ENCODE measurements at regions not wholly inside any gene's neighbourhood (a gene's known extent, or its start where the extent isn't known, plus 50 kb on each side); places are given as distances from the start of the nearest gene placed in this dataset.

DNA sequence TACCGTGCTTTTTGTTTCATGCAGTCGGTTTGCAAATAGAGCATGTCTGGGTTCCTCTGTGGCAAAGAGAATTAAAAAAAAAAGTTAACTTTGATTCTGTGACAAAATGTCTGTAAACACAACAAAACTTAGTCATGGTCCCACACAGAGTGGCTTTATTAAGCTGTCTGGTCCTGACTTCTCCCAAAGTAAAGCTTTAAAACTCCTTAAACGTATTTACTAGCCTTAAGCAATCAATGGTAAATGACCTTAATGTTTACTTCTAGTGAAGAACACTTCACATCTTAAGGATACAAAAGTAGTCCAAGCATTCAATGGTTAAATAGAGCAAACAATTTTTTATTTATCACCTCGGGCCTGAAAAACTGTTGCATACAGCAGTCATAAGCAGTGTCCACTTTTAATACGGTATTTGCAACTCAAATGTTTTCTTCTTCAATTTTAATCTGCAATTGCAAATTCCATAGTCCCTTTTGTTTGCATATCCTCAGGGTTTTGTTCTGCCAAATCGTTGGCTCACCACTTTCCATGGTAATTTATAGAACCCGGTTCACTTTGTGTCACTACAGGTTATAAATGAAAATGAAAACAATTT, 453.0 kb upstream of the MIS18BP1 start:
- in situ Hi-C loops (cut with MboI), result no loop called here
- WGBS, 2 experiments (ENCODE audit: low coverage in 1 of 2, low lambda C conversion rate in 2 of 2, missing lambda C conversion rate in 2 of 2), result 21 to 22% methylated on average over 7 of the region's 7 CpGs
- no peaks in the 10 kb centered on the region for H4K20me1 ChIP-seq (ENCODE audit: insufficient read depth)

GRCh38 chr14:45699471-45699870, 446.5 kb upstream of the MIS18BP1 start:
- H3K9me3 ChIP-seq (ENCODE audit: low read depth), result no peaks in the 10 kb centered on the region
- no peaks in the 10 kb centered on the region for H4K20me1 ChIP-seq (ENCODE audit: insufficient read depth)
- H3K9ac ChIP-seq, result no peak overlapping the region
- H3K79me2 ChIP-seq (ENCODE audit: insufficient read depth), result no peaks in the 10 kb centered on the region
- in situ Hi-C loops (cut with MboI), result no loop called here
- DNase-seq, result no peak
- no peaks in the 10 kb centered on the region for H3K36me3 ChIP-seq (ENCODE audit: low read depth)
- no peaks in the 10 kb centered on the region for H3K27me3 ChIP-seq (replicated peaks; ENCODE audit: insufficient read depth)
- no peak overlapping the region for H3K4me3 ChIP-seq
- TF ChIP-seq EZH2 (IDR thresholded peaks at IDR 0.05; ENCODE audit: insufficient read depth, poor library complexity, severe bottlenecking) (no peak), EZH2phosphoT487 (IDR thresholded peaks at IDR 0.05; ENCODE audit: insufficient read depth, low read depth) (no peak)
- H3F3A ChIP-seq (ENCODE audit: insufficient read depth), result no peaks in the 10 kb centered on the region
- WGBS, 2 experiments (ENCODE audit: low coverage in 1 of 2, low lambda C conversion rate in 2 of 2, missing lambda C conversion rate in 2 of 2), result 9% methylated on average over 5 of the region's 5 CpGs
- no peak overlapping the region for H3K4me2 ChIP-seq (ENCODE audit: unreplicated experiment)
- no peak overlapping the region for H2AFZ ChIP-seq
- no peak overlapping the region for H3K27ac ChIP-seq
- H3K4me1 ChIP-seq (ENCODE audit: insufficient read depth), result no peaks in the 10 kb centered on the region
- H3K9me2 ChIP-seq (ENCODE audit: insufficient read depth), result no peaks in the 10 kb centered on the region

More for the DNA sequence above, 453.0 kb upstream of the MIS18BP1 start:
- Histone ChIP-seq H3K9ac (no peak overlapping the region), H3K79me2 (ENCODE audit: insufficient read depth) (no peaks in the 10 kb centered on the region), H3F3A (ENCODE audit: insufficient read depth) (no peaks in the 10 kb centered on the region), H3K4me1 (ENCODE audit: insufficient read depth) (no peaks in the 10 kb centered on the region), H2AFZ (no peak overlapping the region), H3K4me2 (ENCODE audit: unreplicated experiment) (no peak overlapping the region), H3K27me3 (replicated peaks; ENCODE audit: insufficient read depth) (no peaks in the 10 kb centered on the region), H3K27ac (no peak overlapping the region), H3K36me3 (ENCODE audit: low read depth) (no peaks in the 10 kb centered on the region), H3K9me3 (ENCODE audit: low read depth) (no peaks in the 10 kb centered on the region), H3K4me3 (no peak overlapping the region), H3K9me2 (ENCODE audit: insufficient read depth) (no peaks in the 10 kb centered on the region)
- TF ChIP-seq EZH2 (IDR thresholded peaks at IDR 0.05; ENCODE audit: insufficient read depth, poor library complexity, severe bottlenecking) (no peak), EZH2phosphoT487 (IDR thresholded peaks at IDR 0.05; ENCODE audit: insufficient read depth, low read depth) (no peak)
- no peak for DNase-seq

- H3K9me3 ChIP-seq (ENCODE audit: low read depth), result no peaks in the 10 kb centered on the region
- no peak overlapping the region for H3K4me2 ChIP-seq (ENCODE audit: unreplicated experiment)
- H3F3A ChIP-seq (ENCODE audit: insufficient read depth), result no peaks in the 10 kb centered on the region
- no peak for DNase-seq
- H3K9ac ChIP-seq, result no peak overlapping the region
- no peaks in the 10 kb centered on the region for H3K27me3 ChIP-seq (replicated peaks; ENCODE audit: insufficient read depth)
- in situ Hi-C loops (cut with MboI), result no loop called here
- H3K36me3 ChIP-seq (ENCODE audit: low read depth), result no peaks in the 10 kb centered on the region
- no peaks in the 10 kb centered on the region for H3K9me2 ChIP-seq (ENCODE audit: insufficient read depth)
- no peaks in the 10 kb centered on the region for H3K4me1 ChIP-seq (ENCODE audit: insufficient read depth)
- TF ChIP-seq EZH2phosphoT487 (IDR thresholded peaks at IDR 0.05; ENCODE audit: insufficient read depth, low read depth), result no peak
- TF ChIP-seq EZH2 (IDR thresholded peaks at IDR 0.05; ENCODE audit: insufficient read depth, poor library complexity, severe bottlenecking), result no peak
- H2AFZ ChIP-seq, result no peak overlapping the region
- no peaks in the 10 kb centered on the region for H4K20me1 ChIP-seq (ENCODE audit: insufficient read depth)
- no peaks in the 10 kb centered on the region for H3K79me2 ChIP-seq (ENCODE audit: insufficient read depth)
- H3K27ac ChIP-seq, result no peak overlapping the region
- no peak overlapping the region for H3K4me3 ChIP-seq
- WGBS, 2 experiments (ENCODE audit: low coverage in 1 of 2, low lambda C conversion rate in 2 of 2, missing lambda C conversion rate in 2 of 2), result 16 to 26% methylated on average over 1 of the region's 1 CpG
Observed at GRCh38 chr14:45698462-45699134, 445.6 kb upstream of the MIS18BP1 start.

DNA sequence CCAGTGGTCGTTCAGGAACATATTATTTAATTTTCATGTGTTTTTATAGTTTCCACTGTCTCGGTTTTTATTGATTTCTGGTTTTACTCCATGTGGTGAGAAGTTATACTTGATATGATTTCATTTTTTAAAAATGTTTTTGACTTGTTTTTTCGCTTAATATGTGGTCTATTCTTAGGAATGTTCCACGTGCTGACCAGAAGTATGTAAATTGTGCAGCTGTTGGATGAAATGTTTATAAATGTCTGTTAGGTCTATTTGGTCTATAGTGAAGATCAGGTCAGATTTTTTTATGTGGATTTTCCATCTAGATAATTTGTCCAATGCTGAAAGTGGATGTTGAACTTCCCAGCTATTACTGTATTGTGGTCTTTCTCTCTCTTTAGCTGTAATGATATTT, 433.8 kb upstream of the MIS18BP1 start:
- H3K9me3 ChIP-seq (ENCODE audit: low read depth), result no peaks in the 10 kb centered on the region
- H3K9me2 ChIP-seq (ENCODE audit: insufficient read depth), result no peaks in the 10 kb centered on the region
- H3K27me3 ChIP-seq (replicated peaks; ENCODE audit: insufficient read depth), result no peaks in the 10 kb centered on the region
- no peaks in the 10 kb centered on the region for H3K36me3 ChIP-seq (ENCODE audit: low read depth)
- no peaks in the 10 kb centered on the region for H3F3A ChIP-seq (ENCODE audit: insufficient read depth)
- DNase-seq, result no peak
- no peak for TF ChIP-seq EZH2phosphoT487 (IDR thresholded peaks at IDR 0.05; ENCODE audit: insufficient read depth, low read depth)
- no peak for TF ChIP-seq EZH2 (IDR thresholded peaks at IDR 0.05; ENCODE audit: insufficient read depth, poor library complexity, severe bottlenecking)
- H3K4me2 ChIP-seq (ENCODE audit: unreplicated experiment), result no peak overlapping the region
- 10 to 13% methylated on average over 4 of the region's 4 CpGs for WGBS, 2 experiments (ENCODE audit: low coverage in 1 of 2, low lambda C conversion rate in 2 of 2, missing lambda C conversion rate in 2 of 2)
- in situ Hi-C loops (cut with MboI), result no loop called here
- no peaks in the 10 kb centered on the region for H3K4me1 ChIP-seq (ENCODE audit: insufficient read depth)
- H3K4me3 ChIP-seq, result no peak overlapping the region
- H3K79me2 ChIP-seq (ENCODE audit: insufficient read depth), result no peaks in the 10 kb centered on the region
- no peak overlapping the region for H3K9ac ChIP-seq
- no peaks in the 10 kb centered on the region for H4K20me1 ChIP-seq (ENCODE audit: insufficient read depth)
- no peak overlapping the region for H3K27ac ChIP-seq
- H2AFZ ChIP-seq, result no peak overlapping the region
